ENCODE measurements at regions not wholly inside any gene's neighbourhood (a gene's known extent, or its start where the extent isn't known, plus 50 kb on each side); places are given as distances from the start of the nearest gene placed in this dataset.

DNA sequence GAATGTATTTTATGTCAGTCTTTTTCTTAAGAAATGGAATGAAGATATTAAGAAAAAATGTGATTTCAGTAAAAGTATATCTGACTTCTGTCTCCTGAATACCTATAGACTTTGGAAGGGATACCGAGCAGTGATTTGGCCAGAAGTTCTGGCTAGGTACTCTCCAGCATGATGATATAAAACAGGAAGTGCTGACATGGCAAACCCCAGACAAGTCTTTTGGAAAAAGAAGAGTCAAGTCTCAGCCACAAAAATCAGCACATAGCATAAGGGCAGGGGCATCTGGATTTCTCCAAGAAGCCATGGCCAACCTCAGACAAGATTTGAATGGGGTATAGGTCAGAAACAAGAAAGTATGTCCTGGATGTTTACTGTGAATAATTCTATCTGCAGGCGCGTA is 643.3 kb upstream of the ARRDC4 start:
- Mint-ChIP-seq H3K9me3 (ENCODE audit: low read depth) (peaks cover 8% of the 10 kb centered on the region), H3K27me3 (no peaks in the 10 kb centered on the region), H3K36me3 (no peaks in the 10 kb centered on the region), H3K4me3 (no peak overlapping the region), H3K4me1 (no peaks in the 10 kb centered on the region), H3K27ac (no peak overlapping the region)
- DNase-seq (no peak), ATAC-seq (no peak)
- CTCF ChIA-PET, result no interaction called here

DNA sequence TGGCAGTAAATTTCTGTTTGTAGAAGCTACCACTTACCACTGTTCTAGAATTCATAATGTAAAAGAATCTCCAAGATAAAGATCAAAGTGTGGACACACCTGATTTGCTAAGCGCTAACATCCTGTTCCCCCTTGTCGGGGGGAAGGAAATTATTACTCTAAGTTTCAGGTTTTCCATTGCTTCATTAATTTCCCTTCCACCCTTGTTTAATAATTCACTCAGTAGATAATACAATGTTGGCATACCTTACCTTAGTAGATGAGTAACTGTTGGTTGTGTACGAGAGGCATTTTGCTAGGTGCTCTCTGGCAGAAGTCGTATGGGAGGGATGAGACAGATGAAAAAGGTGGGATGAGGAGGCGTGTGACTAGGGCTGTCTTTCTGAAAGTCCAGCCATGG is 641.2 kb upstream of the ARRDC4 start:
- Mint-ChIP-seq H3K27ac (no peak overlapping the region), H3K4me3 (no peak overlapping the region), H3K9me3 (ENCODE audit: low read depth) (peaks cover 8% of the 10 kb centered on the region), H3K4me1 (no peaks in the 10 kb centered on the region), H3K36me3 (no peaks in the 10 kb centered on the region), H3K27me3 (no peaks in the 10 kb centered on the region)
- ATAC-seq (no peak), DNase-seq (no peak)
- CTCF ChIA-PET, result no interaction called here

DNA sequence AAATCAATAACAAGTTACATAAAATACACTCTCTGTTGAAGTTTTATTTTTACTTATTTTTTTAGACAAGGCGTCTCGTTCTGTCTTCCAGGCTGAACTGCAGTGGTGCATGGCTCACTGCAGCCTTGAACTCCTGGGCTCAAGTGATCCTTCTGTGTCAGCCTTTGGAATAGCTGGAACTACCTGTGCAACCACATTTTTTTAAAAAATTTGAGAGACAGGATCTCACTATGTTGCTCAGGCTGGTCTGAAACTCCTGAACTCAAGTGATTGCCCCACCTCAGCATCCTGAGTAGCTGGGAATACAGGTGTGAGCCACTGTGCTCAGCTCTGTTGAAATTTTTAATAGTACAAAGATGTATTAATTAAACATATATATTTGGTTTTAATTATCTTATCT is 614.3 kb upstream of the ARRDC4 start:
- H3K9me3 Mint-ChIP-seq (ENCODE audit: low read depth), result peaks cover 4% of the 10 kb centered on the region
- no peak overlapping the region for H3K27ac Mint-ChIP-seq
- ATAC-seq, result no peak
- no peaks in the 10 kb centered on the region for H3K36me3 Mint-ChIP-seq
- CTCF ChIA-PET, result no interaction called here
- no peak overlapping the region for H3K4me3 Mint-ChIP-seq
- no peak for DNase-seq
- H3K4me1 Mint-ChIP-seq, result no peaks in the 10 kb centered on the region
- H3K27me3 Mint-ChIP-seq, result no peaks in the 10 kb centered on the region

DNA sequence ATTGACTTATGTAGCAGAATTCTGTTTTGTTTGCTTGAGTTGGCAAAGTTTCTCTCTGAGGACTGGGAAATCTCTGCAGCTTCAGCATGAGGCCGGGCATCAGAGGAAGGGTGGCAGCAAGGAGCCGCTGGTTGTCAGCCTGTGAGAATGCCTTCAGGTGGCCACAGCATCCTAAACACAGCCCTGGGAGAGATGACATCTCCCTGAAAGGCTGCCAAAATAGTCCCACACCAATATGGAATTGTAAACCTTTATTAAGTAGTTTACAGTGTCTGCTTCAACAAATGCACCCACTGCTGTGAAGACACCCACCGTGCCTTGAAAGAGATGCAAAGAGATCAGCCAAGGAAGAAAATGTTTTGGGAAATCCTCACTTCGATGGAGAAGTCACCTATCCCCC is 609.7 kb upstream of the ARRDC4 start:
- DNase-seq (no peak), ATAC-seq (no peak)
- H3K9me3 Mint-ChIP-seq (ENCODE audit: low read depth), result peaks cover 6% of the 10 kb centered on the region
- CTCF ChIA-PET, result no interaction called here
- H3K27ac Mint-ChIP-seq, result no peak overlapping the region
- H3K4me1 Mint-ChIP-seq, result no peaks in the 10 kb centered on the region
- H3K36me3 Mint-ChIP-seq, result no peaks in the 10 kb centered on the region
- H3K4me3 Mint-ChIP-seq, result no peak overlapping the region
- no peaks in the 10 kb centered on the region for H3K27me3 Mint-ChIP-seq

DNA sequence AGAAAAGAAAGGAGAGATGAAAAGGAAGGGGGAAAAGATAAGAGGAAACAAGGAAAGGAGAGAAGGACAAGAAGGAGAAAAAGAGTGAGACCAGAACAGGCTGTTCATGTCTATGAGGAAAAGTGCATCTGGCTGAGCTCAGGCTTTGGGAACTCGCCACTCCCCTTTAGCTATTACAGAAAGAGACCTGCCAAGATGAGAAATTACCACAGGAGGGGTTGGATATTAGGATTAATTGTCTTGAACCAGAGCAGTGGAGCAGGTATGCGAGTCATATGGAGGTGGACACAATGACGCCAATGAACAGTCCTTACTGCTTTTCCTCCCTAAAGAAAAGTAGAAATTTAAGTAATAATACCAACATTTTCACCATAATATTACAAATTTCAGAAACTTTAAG is 577.0 kb upstream of the ARRDC4 start:
- H3K4me1 Mint-ChIP-seq, result no peaks in the 10 kb centered on the region
- H3K36me3 Mint-ChIP-seq, result no peaks in the 10 kb centered on the region
- ATAC-seq (no peak), DNase-seq (no peak)
- no peak overlapping the region for H3K27ac Mint-ChIP-seq
- CTCF ChIA-PET, result no interaction called here
- no peaks in the 10 kb centered on the region for H3K27me3 Mint-ChIP-seq
- H3K4me3 Mint-ChIP-seq, result no peak overlapping the region
- no peaks in the 10 kb centered on the region for H3K9me3 Mint-ChIP-seq (ENCODE audit: low read depth)

DNA sequence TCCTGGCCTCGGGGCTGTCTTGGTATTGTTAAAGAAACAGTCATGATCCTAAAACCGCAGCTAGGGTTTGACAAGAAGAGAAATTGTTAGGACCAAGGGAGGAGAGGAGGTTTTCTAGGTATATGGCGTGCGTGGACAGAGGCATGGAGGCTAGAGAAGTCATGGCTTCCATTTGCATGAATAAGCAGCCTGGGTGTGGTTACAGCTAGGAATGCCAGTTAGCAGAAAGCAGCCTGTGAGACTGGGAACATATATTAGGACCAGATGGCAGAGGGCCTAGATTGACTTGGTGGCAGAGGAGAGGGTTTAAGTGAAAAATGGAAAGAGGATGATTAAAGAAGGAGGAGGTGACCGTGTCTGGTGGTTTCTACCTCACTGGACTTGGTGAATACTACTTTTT is 573.6 kb upstream of the ARRDC4 start:
- DNase-seq (no peak), ATAC-seq (no peak)
- Mint-ChIP-seq H3K4me1 (no peaks in the 10 kb centered on the region), H3K4me3 (no peak overlapping the region), H3K27me3 (no peaks in the 10 kb centered on the region), H3K9me3 (ENCODE audit: low read depth) (peaks cover 5% of the 10 kb centered on the region), H3K27ac (no peak overlapping the region), H3K36me3 (no peaks in the 10 kb centered on the region)
- CTCF ChIA-PET, result no interaction called here

DNA sequence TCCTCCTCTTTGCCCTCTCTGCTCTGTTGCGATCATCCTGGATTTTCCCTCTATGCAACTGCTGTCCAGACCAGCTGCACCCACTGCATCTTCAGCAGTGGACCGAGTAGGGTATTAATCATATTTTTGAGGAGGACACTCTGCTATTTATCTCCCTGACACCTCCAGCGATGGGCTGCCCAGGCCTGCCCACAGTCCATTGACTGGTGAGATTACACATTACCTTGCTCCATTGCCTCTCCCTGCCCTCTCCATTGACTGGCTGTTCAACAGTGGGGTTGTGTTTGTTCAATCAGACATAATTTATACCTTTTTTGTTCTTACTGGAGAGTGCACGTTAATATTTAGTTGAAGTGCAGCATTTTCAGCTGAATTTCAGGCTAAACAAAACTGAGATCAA is 559.3 kb upstream of the ARRDC4 start:
- H3K4me1 Mint-ChIP-seq, result no peaks in the 10 kb centered on the region
- H3K36me3 Mint-ChIP-seq, result no peaks in the 10 kb centered on the region
- no peak for DNase-seq
- no peak for ATAC-seq
- H3K27me3 Mint-ChIP-seq, result no peaks in the 10 kb centered on the region
- no peak overlapping the region for H3K4me3 Mint-ChIP-seq
- H3K27ac Mint-ChIP-seq, result no peak overlapping the region
- peaks cover 7% of the 10 kb centered on the region for H3K9me3 Mint-ChIP-seq (ENCODE audit: low read depth)
- CTCF ChIA-PET, result no interaction called here

DNA sequence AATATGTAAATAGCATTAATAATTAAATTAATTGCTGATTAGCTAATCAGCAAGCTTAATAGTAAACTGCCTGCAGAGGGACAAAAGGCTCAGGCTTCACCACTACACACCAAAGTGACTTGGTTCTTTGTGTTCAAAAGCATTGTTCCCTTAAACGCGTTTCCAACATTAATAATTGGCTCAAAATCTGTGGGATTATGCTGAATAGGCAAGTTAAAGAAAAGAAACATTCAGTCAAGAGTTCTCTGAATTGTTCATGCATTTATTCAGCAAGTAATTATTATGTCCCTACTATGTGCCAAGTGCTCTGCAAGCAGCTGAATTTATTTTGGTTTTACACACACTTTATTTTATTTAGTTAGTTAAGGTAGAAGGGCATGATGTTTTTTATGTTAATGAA is 558.5 kb upstream of the ARRDC4 start:
- DNase-seq (no peak), ATAC-seq (no peak)
- no peak overlapping the region for H3K27ac Mint-ChIP-seq
- H3K27me3 Mint-ChIP-seq, result no peaks in the 10 kb centered on the region
- H3K9me3 Mint-ChIP-seq (ENCODE audit: low read depth), result peaks cover 7% of the 10 kb centered on the region
- no peaks in the 10 kb centered on the region for H3K36me3 Mint-ChIP-seq
- CTCF ChIA-PET, result no interaction called here
- no peaks in the 10 kb centered on the region for H3K4me1 Mint-ChIP-seq
- no peak overlapping the region for H3K4me3 Mint-ChIP-seq

DNA sequence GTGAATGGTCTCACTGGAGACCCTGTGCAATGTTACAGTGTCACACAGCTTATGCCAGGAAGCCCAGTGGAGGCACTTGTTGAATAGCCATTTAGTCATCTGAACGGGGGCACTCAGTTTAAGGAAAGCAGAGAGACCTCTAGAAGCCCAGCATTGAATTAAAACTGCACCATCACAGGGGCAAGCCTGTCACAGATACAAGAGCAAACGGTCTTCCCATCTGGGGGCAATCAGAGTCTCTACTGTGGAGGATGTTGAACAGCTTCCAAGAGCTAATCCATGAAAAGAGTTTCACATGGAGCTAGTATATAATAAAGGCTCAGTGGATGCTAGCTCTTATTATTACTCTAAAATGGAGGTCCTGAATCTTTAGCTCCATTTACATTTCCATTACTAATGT is 553.7 kb upstream of the ARRDC4 start:
- DNase-seq (no peak), ATAC-seq (no peak)
- H3K27me3 Mint-ChIP-seq, result no peaks in the 10 kb centered on the region
- H3K27ac Mint-ChIP-seq, result no peak overlapping the region
- H3K4me1 Mint-ChIP-seq, result no peaks in the 10 kb centered on the region
- CTCF ChIA-PET, result no interaction called here
- no peaks in the 10 kb centered on the region for H3K36me3 Mint-ChIP-seq
- no peak overlapping the region for H3K4me3 Mint-ChIP-seq
- H3K9me3 Mint-ChIP-seq (ENCODE audit: low read depth), result peaks cover 2% of the 10 kb centered on the region

DNA sequence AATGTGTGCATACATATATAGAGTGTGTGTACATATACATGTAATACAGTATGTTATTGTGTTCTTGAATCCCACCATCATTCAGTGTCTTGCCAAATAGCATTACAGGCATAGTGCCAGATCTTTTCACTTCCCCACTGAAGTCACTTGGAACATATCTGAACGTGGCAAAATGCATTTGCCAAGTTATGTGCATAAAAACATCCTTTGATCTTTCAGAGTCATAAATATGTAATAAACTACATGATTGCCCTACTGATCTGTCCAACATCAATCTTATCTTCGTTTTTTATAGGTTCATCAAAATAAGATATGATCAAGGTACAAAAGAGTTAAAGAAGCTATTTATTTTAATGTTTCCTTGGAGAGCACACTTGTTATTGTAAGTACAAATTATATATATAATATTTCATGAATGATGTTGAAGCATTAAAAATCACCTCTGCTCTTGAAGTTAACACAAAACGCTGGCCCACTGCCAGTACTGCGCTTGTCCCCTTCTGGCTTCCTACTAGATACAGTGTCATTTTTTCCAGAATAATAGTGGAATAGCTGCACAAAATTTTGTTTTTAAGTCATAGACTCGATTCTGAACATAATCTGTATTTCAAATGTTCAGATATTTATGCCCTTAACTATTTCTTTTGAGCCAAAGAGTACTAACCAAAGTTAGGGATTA is 549.5 kb upstream of the ARRDC4 start:
- ATAC-seq (no peak), DNase-seq (no peak)
- Mint-ChIP-seq H3K36me3 (no peaks in the 10 kb centered on the region), H3K4me3 (no peak overlapping the region), H3K27me3 (no peaks in the 10 kb centered on the region), H3K9me3 (ENCODE audit: low read depth) (peaks cover 2% of the 10 kb centered on the region), H3K27ac (no peak overlapping the region), H3K4me1 (no peaks in the 10 kb centered on the region)
- CTCF ChIA-PET, result no interaction called here

DNA sequence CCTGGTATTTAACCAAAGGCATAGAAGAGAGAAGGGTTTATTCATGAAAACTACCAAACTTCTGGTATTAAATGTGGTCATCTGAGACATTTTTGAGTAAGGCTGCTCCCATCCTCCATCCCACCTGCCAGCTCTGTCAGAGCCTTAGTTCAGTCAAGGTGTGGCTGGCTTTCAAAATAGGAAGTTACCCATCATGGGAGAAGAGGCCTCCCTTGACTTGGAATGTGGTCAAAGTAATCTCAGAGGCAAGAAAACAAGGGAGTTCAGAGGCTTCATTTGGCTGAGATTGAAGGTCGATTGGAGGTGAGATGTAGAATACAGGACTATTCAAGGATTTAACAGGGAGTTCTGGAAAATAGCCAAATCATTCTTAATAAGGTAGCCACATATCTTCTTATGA is 540.4 kb upstream of the ARRDC4 start:
- Mint-ChIP-seq H3K4me1 (no peaks in the 10 kb centered on the region), H3K9me3 (ENCODE audit: low read depth) (peaks cover 9% of the 10 kb centered on the region), H3K27me3 (no peaks in the 10 kb centered on the region), H3K4me3 (no peak overlapping the region), H3K27ac (no peak overlapping the region), H3K36me3 (no peaks in the 10 kb centered on the region)
- no peak for ATAC-seq
- CTCF ChIA-PET, result no interaction called here
- DNase-seq, result no peak

DNA sequence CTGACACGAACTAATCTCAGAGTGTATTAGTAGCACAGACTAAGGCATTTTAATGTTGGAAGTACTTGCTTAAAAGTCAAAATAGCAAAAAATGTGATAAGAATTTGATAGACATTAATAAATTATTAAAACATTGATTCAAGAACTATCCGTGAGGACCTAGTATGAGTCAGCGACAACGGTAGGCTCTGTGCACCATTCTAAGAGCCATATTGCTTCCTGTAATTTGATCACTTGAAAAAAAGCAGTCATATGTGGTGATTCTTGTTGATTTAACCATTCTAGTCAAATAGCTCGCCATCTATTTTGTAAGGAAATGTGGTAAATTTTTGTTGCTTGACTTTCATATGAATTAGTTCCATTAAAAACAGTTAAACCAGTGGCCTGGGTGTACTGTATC is 534.9 kb upstream of the ARRDC4 start:
- Mint-ChIP-seq H3K4me1 (no peaks in the 10 kb centered on the region), H3K36me3 (no peaks in the 10 kb centered on the region), H3K27ac (no peak overlapping the region), H3K27me3 (no peaks in the 10 kb centered on the region), H3K4me3 (no peak overlapping the region), H3K9me3 (ENCODE audit: low read depth) (peaks cover 6% of the 10 kb centered on the region)
- DNase-seq (no peak), ATAC-seq (no peak)
- CTCF ChIA-PET, result interaction anchor here (0.6 kb wide), 1 partner anchor 941 kb away, joined by 3 read pairs; no protein-coding TSS in a partner anchor

DNA sequence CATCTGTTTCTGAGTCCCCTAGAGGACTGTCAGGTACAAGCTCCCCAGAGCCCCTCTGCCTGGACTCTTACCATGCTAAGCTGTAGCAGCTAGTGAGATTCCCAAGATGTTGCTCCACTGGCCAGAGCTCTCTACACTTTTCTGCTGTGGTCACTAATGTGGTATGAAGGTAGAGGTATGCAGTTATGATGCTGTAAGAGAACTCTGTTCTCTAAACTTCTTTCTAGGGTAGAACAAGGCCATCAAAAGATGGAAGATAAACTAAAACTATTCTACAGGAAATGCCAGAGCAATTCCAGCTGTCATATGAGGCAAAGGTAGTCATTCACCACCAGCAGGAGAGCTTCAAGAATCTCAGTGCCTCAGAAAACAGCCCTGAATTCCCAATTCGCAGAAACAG is 517.4 kb upstream of the ARRDC4 start:
- H3K4me1 Mint-ChIP-seq, result no peaks in the 10 kb centered on the region
- H3K27me3 Mint-ChIP-seq, result no peaks in the 10 kb centered on the region
- ATAC-seq, result no peak
- H3K9me3 Mint-ChIP-seq (ENCODE audit: low read depth), result peaks cover 15% of the 10 kb centered on the region
- CTCF ChIA-PET, result no interaction called here
- no peak overlapping the region for H3K27ac Mint-ChIP-seq
- DNase-seq, result no peak
- no peak overlapping the region for H3K4me3 Mint-ChIP-seq
- no peaks in the 10 kb centered on the region for H3K36me3 Mint-ChIP-seq

DNA sequence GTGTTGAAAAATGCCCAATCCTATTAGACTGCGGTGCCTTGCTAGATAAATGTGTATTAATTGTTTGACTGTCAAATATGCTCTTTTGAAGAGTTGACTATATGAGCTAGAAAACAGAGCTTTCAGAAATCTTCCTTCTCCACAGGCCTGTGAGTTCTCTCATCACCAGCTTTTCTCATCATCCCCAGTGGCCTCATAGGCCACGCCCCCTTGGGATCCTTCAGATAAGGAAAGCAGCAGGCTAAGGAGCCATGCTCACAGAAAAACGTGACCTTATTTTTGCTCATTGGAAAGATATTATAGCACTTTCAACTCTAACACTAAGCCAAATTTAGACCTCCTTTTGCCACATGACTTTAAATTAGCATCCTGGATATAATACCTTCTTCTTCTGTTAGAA is 514.4 kb upstream of the ARRDC4 start:
- Mint-ChIP-seq H3K9me3 (ENCODE audit: low read depth) (peaks cover 15% of the 10 kb centered on the region), H3K27ac (no peak overlapping the region), H3K36me3 (no peaks in the 10 kb centered on the region), H3K4me3 (no peak overlapping the region), H3K27me3 (no peaks in the 10 kb centered on the region), H3K4me1 (no peaks in the 10 kb centered on the region)
- CTCF ChIA-PET, result no interaction called here
- ATAC-seq, result no peak
- DNase-seq, result no peak

DNA sequence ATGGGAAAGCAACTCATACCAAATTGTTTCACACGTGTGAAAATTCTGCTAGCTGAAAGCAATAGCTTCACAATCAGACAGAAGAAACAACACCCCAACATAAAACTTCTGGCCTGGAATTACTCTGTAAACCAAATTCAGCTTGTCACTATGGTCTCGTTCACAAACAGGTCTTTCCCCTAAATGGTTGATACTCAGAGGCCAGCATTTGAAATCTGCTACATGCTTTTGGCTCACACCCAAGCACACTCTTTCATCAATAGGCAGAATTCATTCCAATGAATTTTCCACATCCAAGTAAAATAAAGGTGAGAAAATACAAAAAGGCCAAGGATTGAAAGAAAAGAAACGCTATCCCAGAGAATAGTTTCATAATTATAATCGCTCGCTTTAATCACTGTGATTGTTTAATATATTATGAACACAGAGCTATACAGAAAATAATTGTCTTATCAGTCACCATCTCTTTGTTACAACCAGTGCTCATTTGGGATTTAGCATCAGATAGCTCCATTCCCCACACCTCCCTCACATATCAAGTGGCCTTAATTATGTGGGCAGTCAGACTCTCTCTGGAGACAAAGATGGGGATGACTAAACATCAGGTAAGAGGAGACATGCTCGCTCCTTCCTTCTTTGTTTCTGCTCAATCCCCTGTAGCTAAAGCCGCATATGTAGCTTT is 503.8 kb upstream of the ARRDC4 start:
- no peaks in the 10 kb centered on the region for H3K4me1 Mint-ChIP-seq
- CTCF ChIA-PET, result no interaction called here

More for the DNA sequence above, 503.8 kb upstream of the ARRDC4 start:
- no peak overlapping the region for H3K27ac Mint-ChIP-seq
- no peaks in the 10 kb centered on the region for H3K36me3 Mint-ChIP-seq
- no peak overlapping the region for H3K4me3 Mint-ChIP-seq
- H3K27me3 Mint-ChIP-seq, result no peaks in the 10 kb centered on the region
- no peaks in the 10 kb centered on the region for H3K9me3 Mint-ChIP-seq (ENCODE audit: low read depth)
- DNase-seq, result no peak
- no peak for ATAC-seq

All from activated CD8-positive, alpha-beta memory T cell treated with anti-CD3 and anti-CD28 coated beads, Interleukin-2, amount 10 ng/mL, durations not matched to agents 7 days and 5 days (primary cell).